HepG2 (cell line): ENCODE measurements at regions not wholly inside any gene's neighbourhood (a gene's known extent, or its start where the extent isn't known, plus 50 kb on each side); places are given as distances from the start of the nearest gene placed in this dataset.

ENCODE experiments used
- ATAC-seq: fragments of 200-7000 bp; cut with Tn5 transposase; 3 replicates; pipeline ENCODE4 v1.9.1; 2020; ENCODE audit warnings: mild to moderate bottlenecking, moderate library complexity
- BruUV-seq: library from RNA; stranded (reverse); fragments of 400-500 nt; replicated peaks from 2 replicates; lab custom pipeline; 2021; lab: Mats Ljungman, UMichigan
- CTCF ChIA-PET: fragments of 300-600 bp; formaldehyde crosslinking; extraction: SDS; loops from one replicate; lab custom pipeline; 2021; ENCODE audit warnings: low total read pairs, inconsistent platforms, low intra/inter-chr PET ratio; lab: Yijun Ruan, JAX
- POLR2A ChIA-PET: fragments of 350-600 bp; sonication (Branson Sonifier 250); formaldehyde crosslinking; loops from one replicate; lab custom pipeline; 2020; ENCODE audit warnings: antibody characterized with exemption, inconsistent platforms; lab: Yijun Ruan, JAX
- DNase-seq: peaks from one replicate; pipeline ENCODE4 v3.0.0-alpha.2; 2015; ENCODE audit warnings: low spot score
- FAIRE-seq: peaks from 3 replicates; lab custom pipeline; 2011; peaks lifted over from hg19 to GRCh38; lab: Jason Lieb, UNC
- H2AFZ ChIP-seq: one replicate; pipeline ENCODE4 v1.6.1; 2011; ENCODE audit warnings: low read length, inconsistent platforms
- H3K27ac ChIP-seq: fragments of 300-600 bp; 3 replicates; pipeline ENCODE4 v1.8.0; 2011; ENCODE audit warnings: mixed run types, mild to moderate bottlenecking, mixed read lengths, low read length, inconsistent platforms; ENCODE audit not compliant: insufficient read depth; ENCODE audit errors: extremely low read length
- H3K27me3 ChIP-seq, 2 experiments: fragments of 200-600 bp in 1 of 2; 2 replicates in 1 of 2; 3 replicates in 1 of 2; pipeline versions ENCODE4 v1.6.0 to v1.8.0; 2011; ENCODE audit warnings: low read length in 2 of 2, mild to moderate bottlenecking in 2 of 2, moderate library complexity in 2 of 2, inconsistent platforms in 1 of 2; ENCODE audit not compliant: insufficient read depth in 2 of 2, control insufficient read depth in 1 of 2
- H3K36me3 ChIP-seq, 2 experiments: fragments of 200-600 bp in 1 of 2; replicated peaks in 1 of 2; 2 replicates in 1 of 2; 3 replicates in 1 of 2; pipeline versions ENCODE4 v1.5.1 to v1.8.0; 2011; ENCODE audit warnings: low read length in 2 of 2, inconsistent platforms in 1 of 2; ENCODE audit not compliant: insufficient read depth in 2 of 2, control insufficient read depth in 1 of 2
- H3K4me1 ChIP-seq: 2 replicates; pipeline ENCODE4 v1.5.1; 2012; ENCODE audit warnings: low read length, inconsistent platforms; ENCODE audit not compliant: insufficient read depth
- H3K4me2 ChIP-seq: 2 replicates; pipeline ENCODE4 v1.6.0; 2011; ENCODE audit warnings: low read depth, low read length, inconsistent platforms
- H3K4me3 ChIP-seq, 3 experiments: fragments of 200-600 bp in 1 of 3; sonication (generic), shearing (Covaris generic) in 1 of 3; replicated peaks in 1 of 3; 2 replicates each; pipeline ENCODE4 v1.5.1; 2011 to 2016; ENCODE audit warnings: low read length in 3 of 3, inconsistent platforms in 2 of 3, low read depth in 2 of 3, mild to moderate bottlenecking in 2 of 3, control low read depth in 1 of 3, mixed read lengths in 1 of 3; ENCODE audit not compliant: insufficient read depth in 1 of 3
- H3K79me2 ChIP-seq: one replicate; pipeline ENCODE4 v1.6.1; 2011; ENCODE audit warnings: low read length, inconsistent platforms; ENCODE audit not compliant: insufficient read depth
- H3K9ac ChIP-seq: 2 replicates; pipeline ENCODE4 v1.6.0; 2011; ENCODE audit warnings: mild to moderate bottlenecking, low read depth, low read length, inconsistent platforms; ENCODE audit not compliant: insufficient read depth
- H3K9me3 ChIP-seq: 2 replicates; pipeline ENCODE4 v1.5.1; 2012; ENCODE audit warnings: mild to moderate bottlenecking, low read length
- H4K20me1 ChIP-seq: 2 replicates; pipeline ENCODE4 v1.6.0; 2011; ENCODE audit warnings: inconsistent platforms, mild to moderate bottlenecking, low read length, moderate library complexity; ENCODE audit not compliant: insufficient read depth
- FIP1L1 ChIP-seq: fragments of 200-400 bp; formaldehyde crosslinking; IDR thresholded peaks from 2 replicates; pipeline ENCODE4 v1.6.1; 2018; ENCODE audit warnings: low read depth, mild to moderate bottlenecking, low read length, moderate library complexity, borderline replicate concordance; ENCODE audit not compliant: insufficient read depth
- HNRNPLL ChIP-seq: fragments of 200-400 bp; formaldehyde crosslinking; IDR thresholded peaks from 2 replicates; pipeline ENCODE4 v1.6.1; 2017; ENCODE audit warnings: mild to moderate bottlenecking, low read depth, low read length; ENCODE audit not compliant: poor library complexity, severe bottlenecking
- KLF11 ChIP-seq: IDR thresholded peaks from 2 replicates; pipeline ENCODE4 v1.6.1; 2016; ENCODE audit warnings: missing compliant biosample characterization
- KLF12 ChIP-seq: sonication (generic); formaldehyde crosslinking; IDR thresholded peaks from 2 replicates; pipeline ENCODE4 v1.4.0; 2020; ENCODE audit warnings: missing genetic modification reagents, borderline replicate concordance
- LCORL ChIP-seq, 2 experiments: fragments of 450-650 bp in 1 of 2; sonication (generic) in 1 of 2; formaldehyde crosslinking in 1 of 2; IDR thresholded peaks; 2 replicates each; pipeline versions ENCODE4 v1.5.0 to v1.6.1; 2017 to 2020; ENCODE audit warnings: antibody characterized with exemption in 1 of 2, missing genetic modification reagents in 1 of 2
- RFXANK ChIP-seq: IDR thresholded peaks from 2 replicates; pipeline ENCODE4 v1.6.1; 2016
- SP2 ChIP-seq: sonication (generic); formaldehyde crosslinking; IDR thresholded peaks from 2 replicates; pipeline ENCODE4 v1.5.1; 2020; ENCODE audit warnings: mild to moderate bottlenecking, missing genetic modification reagents
- ZBTB7B ChIP-seq: sonication (generic); formaldehyde crosslinking; IDR thresholded peaks from 2 replicates; pipeline ENCODE4 v1.4.0; 2020; ENCODE audit warnings: missing genetic modification reagents
- ZFYVE20 ChIP-seq: sonication (generic); formaldehyde crosslinking; IDR thresholded peaks from 2 replicates; pipeline ENCODE4 v1.8.0; 2023; ENCODE audit warnings: low read depth, mild to moderate bottlenecking, moderate library complexity, missing genetic modification reagents, borderline replicate concordance
- ZNF251 ChIP-seq: sonication (generic); formaldehyde crosslinking; IDR thresholded peaks from 2 replicates; pipeline ENCODE4 v1.9.0; 2021; ENCODE audit warnings: mild to moderate bottlenecking, missing genetic modification reagents
- ZNF260 ChIP-seq: sonication (generic); formaldehyde crosslinking; IDR thresholded peaks from 2 replicates; pipeline ENCODE4 v1.4.0; 2020; ENCODE audit warnings: missing genetic modification reagents, low read depth, mild to moderate bottlenecking, borderline replicate concordance
- WGBS: methylation state at CpG from one replicate; pipeline ENCODE4 v1.1.6; 2017; ENCODE audit warnings: low lambda C conversion rate; 5-methylcytosine and 5-hydroxymethylcytosine counted together
- in situ Hi-C: cut with HindIII; loops from 2 replicates; pipeline ENCODE4 v1.10.0; 2017; ENCODE audit warnings: low pct_unique_long_range_greater_than_20kb; ENCODE audit not compliant: extremely low pct_ligation_motif_present
- intact Hi-C: fragments of 100-400 bp; cut with micrococcal nuclease; formaldehyde crosslinking; loops from one replicate; pipeline ENCODE4 v1.10.0; 2022; ENCODE audit not compliant: unreplicated experiment
- TF ChIP-seq, protein P1 (sequence below): sonication (generic); formaldehyde crosslinking; IDR thresholded peaks from 2 replicates; pipeline ENCODE4 v1.4.0; 2020; ENCODE audit warnings: missing genetic modification reagents

DNA sequence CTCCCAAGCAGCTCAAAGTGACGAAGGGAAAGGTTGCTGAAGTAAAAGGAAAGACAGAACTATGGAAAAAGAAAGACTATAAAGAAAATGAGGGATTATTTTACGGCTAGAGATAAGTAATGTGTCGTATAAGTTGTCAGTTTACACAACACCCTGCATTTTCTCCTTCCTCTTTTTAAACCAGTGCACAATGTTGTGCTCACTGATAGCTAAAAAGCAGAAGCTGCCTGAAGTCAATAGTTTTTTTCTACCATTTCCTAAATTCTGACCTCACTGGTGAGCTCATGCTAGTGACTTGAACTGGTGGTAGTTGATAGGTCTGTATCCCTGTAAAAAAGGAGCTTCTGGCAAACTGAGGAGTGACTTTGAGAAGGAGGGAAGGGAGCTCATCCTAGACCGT lies 368.6 kb upstream of the GBE1 start (continued):
- TF ChIP-seq HNRNPLL (no peak), KLF11 (CRISPR knock-in tag) (no peak), ZNF260 (CRISPR knock-in tag) (no peak)

DNA sequence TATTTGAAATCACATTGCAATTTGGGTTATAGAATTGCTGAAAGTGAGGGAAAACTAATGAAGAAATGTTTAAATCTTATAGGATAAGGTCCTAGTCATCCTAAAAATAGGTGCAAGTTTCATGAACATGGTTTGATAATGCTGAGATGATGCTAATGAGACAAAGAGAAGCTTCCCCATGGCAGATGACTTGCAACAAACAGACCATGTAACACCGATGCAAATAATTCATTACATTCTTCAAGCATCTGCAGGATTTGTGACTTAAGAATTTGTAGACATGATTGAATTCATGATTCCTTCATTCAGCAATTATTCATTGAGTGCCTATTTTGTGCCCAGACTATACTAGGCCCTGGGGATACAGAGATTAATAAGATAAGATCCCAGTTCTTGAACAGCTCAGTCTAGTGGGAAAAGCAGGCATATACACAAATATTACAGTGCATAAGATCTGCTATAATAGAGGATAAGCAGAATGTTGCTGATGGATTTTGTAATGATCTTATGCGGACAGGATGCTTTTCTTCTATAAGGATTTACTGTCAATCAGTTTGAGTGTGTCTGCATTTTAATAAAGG lies 367.9 kb upstream of the GBE1 start:
- Histone ChIP-seq H3K9me3 (no peaks in the 10 kb centered on the region), H4K20me1 (no peaks in the 10 kb centered on the region; the same call in 1 of the 2 replicates), H3K27ac (no peak overlapping the region), H2AFZ (no peak overlapping the region), H3K79me2 (no peaks in the 10 kb centered on the region), H3K36me3 (no peaks in the 10 kb centered on the region), H3K27me3 (no peaks in the 10 kb centered on the region), H3K4me2 (no peak overlapping the region), H3K4me1 (peaks cover 12% of the 10 kb centered on the region), H3K4me3 (no peak overlapping the region), H3K9ac (no peak overlapping the region)
- no peak for FAIRE-seq
- ChIA-PET CTCF (no interaction called here), POLR2A (no interaction called here)
- no TSS peak for BruUV-seq
- ATAC-seq, result no peak
- WGBS, result 49% methylated on average over 2 of the region's 2 CpGs
- intact Hi-C loops, result no loop called here
- no peak for TF ChIP-seq LCORL (IDR thresholded peaks at IDR 0.05)
- TF ChIP-seq LCORL (CRISPR knock-in tag; IDR thresholded peaks at IDR 0.05), result no peak
- no peak for TF ChIP-seq FIP1L1
- TF ChIP-seq ZFYVE20 (CRISPR knock-in tag), result no peak
- TF ChIP-seq RFXANK, result no peak
- no peak for TF ChIP-seq KLF12 (CRISPR knock-in tag)
- TF ChIP-seq ZNF251, result no peak
- no peak for TF ChIP-seq ZBTB7B
- no peak for TF ChIP-seq SP2 (CRISPR knock-in tag)
- TF ChIP-seq, protein P1, sequence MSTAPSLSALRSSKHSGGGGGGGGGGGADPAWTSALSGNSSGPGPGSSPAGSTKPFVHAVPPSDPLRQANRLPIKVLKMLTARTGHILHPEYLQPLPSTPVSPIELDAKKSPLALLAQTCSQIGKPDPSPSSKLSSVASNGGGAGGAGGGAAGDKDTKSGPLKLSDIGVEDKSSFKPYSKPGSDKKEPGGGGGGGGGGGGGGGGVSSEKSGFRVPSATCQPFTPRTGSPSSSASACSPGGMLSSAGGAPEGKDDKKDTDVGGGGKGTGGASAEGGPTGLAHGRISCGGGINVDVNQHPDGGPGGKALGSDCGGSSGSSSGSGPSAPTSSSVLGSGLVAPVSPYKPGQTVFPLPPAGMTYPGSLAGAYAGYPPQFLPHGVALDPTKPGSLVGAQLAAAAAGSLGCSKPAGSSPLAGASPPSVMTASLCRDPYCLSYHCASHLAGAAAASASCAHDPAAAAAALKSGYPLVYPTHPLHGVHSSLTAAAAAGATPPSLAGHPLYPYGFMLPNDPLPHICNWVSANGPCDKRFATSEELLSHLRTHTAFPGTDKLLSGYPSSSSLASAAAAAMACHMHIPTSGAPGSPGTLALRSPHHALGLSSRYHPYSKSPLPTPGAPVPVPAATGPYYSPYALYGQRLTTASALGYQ (CRISPR knock-in tag), result no peak
- in situ Hi-C loops, result loop anchor here (25.0 kb wide), 1 partner anchor 467 kb away; no protein-coding TSS in a partner anchor
- DNase-seq, result no peak
